GM23248 (cell line): ENCODE measurements at regions not wholly inside any gene's neighbourhood (a gene's known extent, or its start where the extent isn't known, plus 50 kb on each side); places are given as distances from the start of the nearest gene placed in this dataset.

ENCODE experiments used
- EZH2 ChIP-seq: fragments of 200-600 bp; sonication (generic); IDR thresholded peaks from 2 replicates; pipeline ENCODE4 v1.6.1; 2018; ENCODE audit warnings: antibody characterized with exemption, mild to moderate bottlenecking; ENCODE audit not compliant: insufficient read depth, poor library complexity, severe bottlenecking
- EZH2phosphoT487 ChIP-seq: fragments of 200-600 bp; sonication (generic); IDR thresholded peaks from 2 replicates; pipeline ENCODE4 v1.6.1; 2018; ENCODE audit warnings: antibody characterized with exemption, moderate library complexity, mild to moderate bottlenecking, low read depth; ENCODE audit not compliant: insufficient read depth

DNA sequence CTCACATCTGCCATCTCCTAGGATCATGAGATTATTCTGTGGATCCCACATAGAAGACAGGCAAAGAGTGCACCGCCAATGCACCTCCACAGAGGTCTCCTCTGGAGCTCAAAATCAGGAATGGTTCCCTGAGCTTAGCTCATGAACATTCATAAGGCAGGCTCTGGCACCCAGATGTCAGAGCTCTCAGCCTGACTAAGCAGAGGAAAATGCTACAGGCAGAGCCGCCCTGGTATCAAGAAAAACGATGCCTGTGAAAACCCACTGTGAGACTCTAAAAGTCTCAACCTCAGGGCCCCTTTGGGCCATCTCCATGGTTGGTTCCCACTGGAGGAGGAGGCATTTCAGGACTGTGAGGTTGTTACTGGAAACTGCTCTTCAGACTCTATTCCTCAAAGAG, 71.7 kb upstream of the TSPY4 start:
- TF ChIP-seq EZH2phosphoT487 (no peak), EZH2 (no peak)
